B cell (primary cell): ENCODE measurements at regions not wholly inside any gene's neighbourhood (a gene's known extent, or its start where the extent isn't known, plus 50 kb on each side); places are given as distances from the start of the nearest gene placed in this dataset.

ENCODE experiments used
- ATAC-seq: fragments of 200-7000 bp; cut with Tn5 transposase; one replicate; pipeline ENCODE4 v1.10.0; 2021; ENCODE audit warnings: low read depth, mild to moderate bottlenecking, moderate number of reproducible peaks, moderate library complexity
- CTCF ChIA-PET: fragments of 350-600 bp; sonication (Branson Sonifier 250); formaldehyde crosslinking; loops from one replicate; lab custom pipeline; 2021; ENCODE audit warnings: antibody characterized with exemption, inconsistent platforms; lab: Charles Lee
- POLR2A ChIA-PET: fragments of 350-600 bp; sonication (Branson Sonifier 250); formaldehyde crosslinking; loops from one replicate; lab custom pipeline; 2021; ENCODE audit warnings: antibody characterized with exemption; lab: Charles Lee
- DNase-seq: peaks from one replicate; pipeline ENCODE4 v3.0.0; 2013
- H2AFZ ChIP-seq: 2 replicates; pipeline ENCODE4 v1.6.1; 2012; ENCODE audit warnings: mild to moderate bottlenecking, low read depth, low read length; ENCODE audit not compliant: insufficient read depth, poor library complexity, severe bottlenecking
- H3K27ac ChIP-seq, 2 donors: 1 replicate in 1 of 2; 2 replicates in 1 of 2; pipeline ENCODE4 v1.5.1; 2012 to 2013; ENCODE audit warnings: low read length in 2 of 2, mild to moderate bottlenecking in 2 of 2, moderate library complexity in 1 of 2
- H3K27me3 ChIP-seq, 4 experiments: fragments of 200-600 bp in 1 of 4; sonication (generic) in 1 of 4; replicated peaks in 1 of 4; 1 replicate in 2 of 4; 2 replicates in 2 of 4; pipeline versions ENCODE4 v1.6.1 to v1.7.0; 2013 to 2016; ENCODE audit warnings: low read length in 3 of 4, mild to moderate bottlenecking in 2 of 4, mixed read lengths in 1 of 4, moderate library complexity in 1 of 4; ENCODE audit not compliant: insufficient read depth in 4 of 4, control insufficient read depth in 3 of 4; ENCODE audit errors: control extremely low read depth in 1 of 4
- H3K36me3 ChIP-seq, 2 experiments: replicated peaks in 1 of 2; 1 replicate in 1 of 2; 2 replicates in 1 of 2; pipeline versions ENCODE4 v1.6.1 to v1.7.1; 2013; ENCODE audit warnings: low read length in 1 of 2; ENCODE audit not compliant: insufficient read depth in 2 of 2, control insufficient read depth in 1 of 2; ENCODE audit errors: control extremely low read depth in 1 of 2, extremely low read depth in 1 of 2
- H3K4me1 ChIP-seq, 2 donors: fragments of 200-600 bp in 1 of 2; sonication (generic) in 1 of 2; 1 replicate in 1 of 2; 2 replicates in 1 of 2; pipeline versions ENCODE4 v1.5.1 to v1.6.1; 2013 to 2017; ENCODE audit warnings: low read length in 2 of 2; ENCODE audit not compliant: control insufficient read depth in 2 of 2, insufficient read depth in 2 of 2
- H3K4me2 ChIP-seq: replicated peaks from 2 replicates; pipeline ENCODE3; 2012; ENCODE audit warnings: mild to moderate bottlenecking, low read depth, low read length; ENCODE audit not compliant: poor library complexity, severe bottlenecking
- H3K4me3 ChIP-seq, 5 experiments: fragments of 200-600 bp in 1 of 5; sonication (generic) in 1 of 5; 1 replicate in 3 of 5; 2 replicates in 2 of 5; pipeline versions ENCODE4 v1.5.1 to v1.7.0; 2011 to 2016; ENCODE audit warnings: low read length in 4 of 5, mild to moderate bottlenecking in 4 of 5, low read depth in 2 of 5, control low read depth in 1 of 5, moderate library complexity in 1 of 5; ENCODE audit not compliant: insufficient read depth in 1 of 5; ENCODE audit errors: control extremely low read depth in 1 of 5, extremely low read depth in 1 of 5
- H3K79me2 ChIP-seq: fragments of 200-600 bp; sonication (generic); one replicate; pipeline ENCODE4 v1.6.0; 2016; ENCODE audit warnings: low read length; ENCODE audit not compliant: control insufficient read depth, insufficient read depth
- H3K9ac ChIP-seq: fragments of 200-600 bp; sonication (generic); 2 replicates; pipeline ENCODE4 v1.6.1; 2017; ENCODE audit warnings: mild to moderate bottlenecking, low read length, moderate library complexity
- H3K9me3 ChIP-seq, 3 donors: one replicate each; pipeline versions ENCODE4 v1.6.1 to v1.7.1; 2013; ENCODE audit warnings: low read length in 2 of 3; ENCODE audit not compliant: control insufficient read depth in 2 of 3, insufficient read depth in 1 of 3; ENCODE audit errors: control extremely low read depth in 1 of 3
- H4K20me1 ChIP-seq: 2 replicates; pipeline ENCODE4 v1.6.0; 2012; ENCODE audit warnings: mild to moderate bottlenecking, low read length; ENCODE audit not compliant: insufficient read depth, control insufficient read depth, poor library complexity, severe bottlenecking
- H3K27ac Mint-ChIP-seq: one replicate; pipeline ENCODE4 v1.8.0; 2021; ENCODE audit warnings: mixed read lengths
- H3K27me3 Mint-ChIP-seq: one replicate; pipeline ENCODE4 v1.8.0; 2021; ENCODE audit warnings: mixed read lengths
- H3K4me1 Mint-ChIP-seq: one replicate; pipeline ENCODE4 v1.8.0; 2021; ENCODE audit warnings: mixed read lengths
- H3K4me3 Mint-ChIP-seq: one replicate; pipeline ENCODE4 v1.8.0; 2021; ENCODE audit warnings: mixed read lengths
- H3K9me3 Mint-ChIP-seq: one replicate; pipeline ENCODE4 v1.8.0; 2022; ENCODE audit warnings: mixed read lengths; ENCODE audit not compliant: insufficient read depth
- CTCF ChIP-seq: fragments of 200-600 bp; IDR thresholded peaks from one replicate; pipeline ENCODE4 v1.8.0; 2022; ENCODE audit warnings: antibody characterized with exemption, mild to moderate bottlenecking
- EZH2 ChIP-seq: IDR thresholded peaks from 2 replicates; pipeline ENCODE4 v1.6.1; 2012; ENCODE audit warnings: borderline replicate concordance, low read depth, mild to moderate bottlenecking, moderate library complexity, low read length; ENCODE audit not compliant: insufficient read depth, poor library complexity, severe bottlenecking
- WGBS: methylation state at CpG from one replicate; pipeline ENCODE4 v1.1.5; 2013; ENCODE audit warnings: missing lambda C conversion rate; ENCODE audit not compliant: insufficient coverage; 5-methylcytosine and 5-hydroxymethylcytosine counted together
- intact Hi-C: fragments of 100-400 bp; cut with micrococcal nuclease; formaldehyde crosslinking; loops from one replicate; pipeline ENCODE4 v1.10.0; 2022

GRCh38 chr13:75231235-75231634, 250.7 kb downstream of the TBC1D4 start:
- no peak overlapping the region for H3K27ac Mint-ChIP-seq

GRCh38 chr13:75226733-75227435, 255.1 kb downstream of the TBC1D4 start:
- H3K27me3 Mint-ChIP-seq, result no peaks in the 10 kb centered on the region
- intact Hi-C loops, result no loop called here
- Histone ChIP-seq H3K4me2 (no peak overlapping the region), H3K79me2 (no peaks in the 10 kb centered on the region), H3K9me3 (no peaks in the 10 kb centered on the region), H3K4me3 (no peak overlapping the region), H3K9ac (no peak overlapping the region), H3K4me1 (no peaks in the 10 kb centered on the region), H2AFZ (no peak overlapping the region), H3K27me3 (no peaks in the 10 kb centered on the region), H3K36me3 (no peaks in the 10 kb centered on the region), H4K20me1 (no peaks in the 10 kb centered on the region), H3K27ac (no peak overlapping the region)
- no peak for TF ChIP-seq CTCF
- no peak for TF ChIP-seq EZH2
- no peak overlapping the region for H3K27ac Mint-ChIP-seq
- no CpG with 5 or more reads among the region's 3 CpGs for WGBS
- no peaks in the 10 kb centered on the region for H3K9me3 Mint-ChIP-seq
- no peak for DNase-seq
- H3K4me3 Mint-ChIP-seq, result no peak overlapping the region
- no peaks in the 10 kb centered on the region for H3K4me1 Mint-ChIP-seq
- ChIA-PET POLR2A (no interaction called here), CTCF (no interaction called here)
- ATAC-seq, result no peak

More at GRCh38 chr13:75231235-75231634, 250.7 kb downstream of the TBC1D4 start:
- Histone ChIP-seq H4K20me1 (no peaks in the 10 kb centered on the region), H3K79me2 (no peaks in the 10 kb centered on the region), H3K4me3 (no peak overlapping the region), H3K9ac (no peak overlapping the region), H3K27me3 (no peaks in the 10 kb centered on the region), H3K27ac (no peak overlapping the region), H3K9me3 (peaks cover 0 to 3% (median 0%) of the 10 kb centered on the region in 3 donors), H2AFZ (no peak overlapping the region), H3K36me3 (no peaks in the 10 kb centered on the region), H3K4me1 (no peaks in the 10 kb centered on the region), H3K4me2 (no peak overlapping the region)
- POLR2A ChIA-PET, result no interaction called here
- WGBS, result no CpG with 5 or more reads among the region's 1 CpG
- H3K9me3 Mint-ChIP-seq, result peaks cover 2% of the 10 kb centered on the region
- TF ChIP-seq EZH2, result no peak
- no peak for TF ChIP-seq CTCF
- DNase-seq (no peak), ATAC-seq (no peak)
- H3K4me3 Mint-ChIP-seq, result no peak overlapping the region
- no peaks in the 10 kb centered on the region for H3K27me3 Mint-ChIP-seq
- CTCF ChIA-PET, result no interaction called here
- intact Hi-C loops, result no loop called here
- H3K4me1 Mint-ChIP-seq, result no peaks in the 10 kb centered on the region
